ENCODE measurements at regions not wholly inside any gene's neighbourhood (a gene's known extent, or its start where the extent isn't known, plus 50 kb on each side); places are given as distances from the start of the nearest gene placed in this dataset.

DNA sequence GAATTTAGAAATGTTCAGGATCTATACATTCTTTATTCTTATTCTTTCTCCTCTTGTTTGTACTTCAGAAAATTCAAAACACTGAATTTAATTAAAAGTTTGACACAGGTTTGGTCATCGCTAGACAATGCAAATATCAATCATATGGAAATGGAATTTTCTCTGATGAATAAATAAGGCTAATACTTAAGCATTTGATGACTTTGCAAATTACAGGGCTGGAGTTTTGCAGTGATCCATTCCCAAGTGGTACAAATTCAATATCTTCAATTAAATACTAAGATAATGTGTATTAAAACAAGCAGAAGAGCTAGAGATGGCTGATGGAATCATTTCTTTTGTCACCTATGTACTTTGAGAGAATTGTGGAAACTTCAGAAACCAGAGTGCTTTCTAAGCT, 439.6 kb downstream of the DYNC2H1 start:
- no peak overlapping the region for H3K4me3 ChIP-seq
- no peaks in the 10 kb centered on the region for H3K9me3 ChIP-seq (replicated peaks)
- no peak overlapping the region for H3K27ac ChIP-seq
- H3K4me1 ChIP-seq, result no peaks in the 10 kb centered on the region
- no peak for DNase-seq
- H3K36me3 ChIP-seq, result no peaks in the 10 kb centered on the region
- H3K27me3 ChIP-seq, result no peaks in the 10 kb centered on the region

DNA sequence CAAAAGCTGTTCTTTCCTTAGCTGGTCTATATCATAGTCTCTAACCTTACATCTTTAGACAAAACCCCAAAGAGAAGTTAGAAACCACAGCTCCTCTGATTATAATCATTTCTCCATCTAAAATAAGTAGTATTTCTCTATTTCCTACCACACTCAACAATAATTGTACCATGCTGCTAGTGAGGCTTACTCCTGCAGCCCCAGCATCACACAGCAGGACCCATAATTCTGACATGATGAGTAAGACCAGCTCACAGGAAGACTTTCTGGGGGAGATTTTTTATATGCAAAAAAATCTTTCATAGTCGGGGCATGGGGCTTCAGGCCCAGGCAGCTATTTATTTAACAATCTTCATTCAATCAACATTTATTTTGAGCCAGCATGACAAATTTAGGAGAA, 441.6 kb downstream of the DYNC2H1 start:
- H3K4me3 ChIP-seq, result no peak overlapping the region
- no peaks in the 10 kb centered on the region for H3K4me1 ChIP-seq
- no peaks in the 10 kb centered on the region for H3K36me3 ChIP-seq
- H3K27me3 ChIP-seq, result no peaks in the 10 kb centered on the region
- DNase-seq, result no peak
- no peak overlapping the region for H3K27ac ChIP-seq
- H3K9me3 ChIP-seq (replicated peaks), result no peaks in the 10 kb centered on the region

DNA sequence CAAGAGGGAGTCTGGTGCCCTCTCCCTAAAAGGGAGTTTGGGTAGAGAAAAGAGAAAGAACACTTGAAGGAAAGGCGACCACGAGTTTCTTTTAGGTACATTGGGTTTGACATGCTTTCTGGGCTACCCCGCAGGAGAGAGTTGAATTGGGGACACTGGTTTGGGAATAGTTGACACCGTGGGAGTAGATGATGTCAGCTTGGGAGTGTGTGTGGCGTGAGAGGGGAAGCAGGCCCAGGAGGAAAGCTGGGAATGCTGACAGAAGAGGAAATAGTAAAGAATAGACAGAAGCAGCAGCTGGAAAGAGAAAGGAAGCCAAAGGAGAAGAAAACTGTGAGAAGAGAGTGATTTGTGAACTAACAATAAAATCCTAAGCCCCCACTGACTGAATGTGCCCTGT, 442.9 kb downstream of the DYNC2H1 start:
- no peaks in the 10 kb centered on the region for H3K27me3 ChIP-seq
- no peaks in the 10 kb centered on the region for H3K9me3 ChIP-seq (replicated peaks)
- no peaks in the 10 kb centered on the region for H3K36me3 ChIP-seq
- no peaks in the 10 kb centered on the region for H3K4me1 ChIP-seq
- no peak for DNase-seq
- no peak overlapping the region for H3K27ac ChIP-seq
- no peak overlapping the region for H3K4me3 ChIP-seq

DNA sequence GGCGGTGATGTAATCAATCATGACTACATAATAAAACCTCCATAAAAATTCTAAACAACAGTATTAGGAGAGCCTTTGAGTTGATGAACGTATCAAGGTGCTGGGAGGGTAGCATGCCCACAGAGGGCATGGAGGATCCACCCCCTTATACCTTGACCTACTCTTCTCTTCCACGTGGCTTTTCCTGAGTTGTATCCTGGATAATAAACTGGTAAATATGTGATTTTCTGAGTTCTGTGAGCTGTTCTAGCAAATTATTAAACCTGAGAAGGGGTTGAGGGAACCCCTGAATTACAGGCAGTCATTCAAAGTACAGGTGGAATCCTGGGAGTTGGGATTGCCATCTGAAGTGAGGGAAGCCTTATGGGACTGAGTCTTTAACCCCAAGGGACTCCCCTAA, 446.9 kb downstream of the DYNC2H1 start:
- Histone ChIP-seq H3K9me3 (replicated peaks) (no peaks in the 10 kb centered on the region), H3K27me3 (no peaks in the 10 kb centered on the region), H3K4me1 (no peaks in the 10 kb centered on the region), H3K36me3 (no peaks in the 10 kb centered on the region), H3K27ac (no peak overlapping the region), H3K4me3 (no peak overlapping the region)
- no peak for DNase-seq

DNA sequence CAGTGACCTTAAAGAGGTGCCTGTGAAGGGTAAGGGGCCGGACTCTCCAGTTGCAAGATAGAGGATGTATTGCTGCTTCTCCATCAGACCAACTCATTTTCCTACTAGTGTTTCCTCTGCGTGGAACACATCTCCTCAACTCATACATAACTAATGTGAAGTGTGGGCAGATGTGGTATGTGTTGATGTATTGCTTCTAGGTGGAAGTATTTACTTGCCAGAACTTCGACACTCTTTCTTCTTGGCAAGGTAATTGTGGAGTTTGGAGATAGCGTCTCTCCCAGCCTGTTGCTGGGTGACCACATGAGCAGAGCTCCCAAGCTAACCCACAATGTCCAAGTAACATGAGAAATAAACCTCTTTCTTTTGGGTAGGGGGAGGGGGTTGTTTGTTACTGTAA, 456.9 kb downstream of the DYNC2H1 start:
- no peak for DNase-seq
- no peaks in the 10 kb centered on the region for H3K4me1 ChIP-seq
- no peak overlapping the region for H3K4me3 ChIP-seq
- H3K36me3 ChIP-seq, result no peaks in the 10 kb centered on the region
- H3K27me3 ChIP-seq, result no peaks in the 10 kb centered on the region
- no peak overlapping the region for H3K27ac ChIP-seq
- no peaks in the 10 kb centered on the region for H3K9me3 ChIP-seq (replicated peaks)

DNA sequence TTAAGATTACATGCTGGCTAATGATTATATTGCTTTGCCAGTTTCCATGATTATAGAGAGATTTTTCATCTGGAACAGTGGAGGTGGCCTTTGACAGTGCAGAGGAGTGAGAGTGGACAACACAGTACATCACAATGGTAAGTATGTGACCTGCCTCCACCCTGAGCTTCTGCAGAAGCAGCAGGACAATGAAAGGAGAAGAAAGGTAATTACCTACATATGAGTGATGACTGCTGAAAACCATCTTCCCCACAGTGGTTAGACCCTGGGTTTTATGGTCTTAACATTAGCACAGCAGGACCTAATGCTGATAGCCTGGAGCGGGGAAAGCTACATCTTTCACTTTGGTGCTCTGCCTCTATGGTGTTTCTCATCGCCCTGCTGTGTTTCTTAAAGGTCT, 454.7 kb upstream of the DDI1 start:
- no peak for DNase-seq
- Histone ChIP-seq H3K36me3 (no peaks in the 10 kb centered on the region), H3K27ac (no peak overlapping the region), H3K4me1 (peaks cover 9% of the 10 kb centered on the region), H3K27me3 (no peaks in the 10 kb centered on the region), H3K4me3 (no peak overlapping the region), H3K9me3 (replicated peaks) (no peaks in the 10 kb centered on the region)

DNA sequence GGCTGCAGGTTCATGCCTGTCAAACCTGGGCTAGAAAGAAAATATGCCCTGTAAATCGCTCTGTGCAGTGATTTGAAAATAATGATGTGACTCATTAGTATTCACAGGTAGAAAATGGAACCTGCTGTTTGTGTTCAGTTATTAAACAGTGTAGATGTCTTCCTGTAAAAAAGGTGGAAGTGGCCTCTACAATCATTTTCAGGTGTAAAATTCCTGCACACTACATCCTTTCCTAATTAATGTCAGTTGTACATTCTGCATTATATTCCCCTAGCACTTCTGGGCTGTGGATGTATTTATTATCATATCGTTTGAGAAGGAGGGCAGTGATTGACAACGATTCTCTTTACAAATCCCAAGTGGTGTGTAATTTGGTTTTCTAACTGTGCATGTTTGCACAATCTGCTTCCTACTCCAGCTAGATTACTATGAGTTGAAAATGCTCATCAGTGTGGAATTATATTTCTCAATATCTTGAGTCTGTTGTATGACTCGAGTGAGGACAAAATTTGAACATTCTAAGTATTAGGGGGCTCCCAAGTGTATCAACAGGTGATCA, 454.0 kb upstream of the DDI1 start:
- Histone ChIP-seq H3K4me3 (no peak overlapping the region), H3K4me1 (peaks cover 13% of the 10 kb centered on the region), H3K9me3 (replicated peaks) (no peaks in the 10 kb centered on the region), H3K27ac (no peak overlapping the region), H3K27me3 (no peaks in the 10 kb centered on the region), H3K36me3 (no peaks in the 10 kb centered on the region)
- DNase-seq, result no peak

DNA sequence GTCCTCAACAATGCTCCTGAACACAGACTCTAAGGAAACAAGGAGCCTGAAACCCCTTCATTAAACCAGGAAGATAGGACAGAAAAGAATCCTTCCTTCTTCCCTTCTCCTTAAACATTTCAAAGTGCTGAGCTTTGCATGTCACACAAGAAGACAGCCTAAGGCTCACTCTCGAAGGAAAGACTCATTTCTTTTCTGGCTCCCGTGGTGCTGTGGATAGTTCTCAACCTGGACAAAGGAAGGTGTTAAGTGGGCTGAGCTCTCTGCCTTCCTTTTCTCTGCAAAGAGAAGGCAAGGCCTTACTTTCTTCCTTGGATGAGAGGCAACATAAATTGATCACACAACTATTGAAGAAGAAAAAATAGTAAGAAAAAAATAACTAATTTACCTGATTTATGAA, 452.4 kb upstream of the DDI1 start:
- DNase-seq, result no peak
- Histone ChIP-seq H3K4me1 (peaks cover 13% of the 10 kb centered on the region), H3K4me3 (no peak overlapping the region), H3K36me3 (no peaks in the 10 kb centered on the region), H3K27me3 (no peaks in the 10 kb centered on the region), H3K9me3 (replicated peaks) (no peaks in the 10 kb centered on the region), H3K27ac (no peak overlapping the region)

DNA sequence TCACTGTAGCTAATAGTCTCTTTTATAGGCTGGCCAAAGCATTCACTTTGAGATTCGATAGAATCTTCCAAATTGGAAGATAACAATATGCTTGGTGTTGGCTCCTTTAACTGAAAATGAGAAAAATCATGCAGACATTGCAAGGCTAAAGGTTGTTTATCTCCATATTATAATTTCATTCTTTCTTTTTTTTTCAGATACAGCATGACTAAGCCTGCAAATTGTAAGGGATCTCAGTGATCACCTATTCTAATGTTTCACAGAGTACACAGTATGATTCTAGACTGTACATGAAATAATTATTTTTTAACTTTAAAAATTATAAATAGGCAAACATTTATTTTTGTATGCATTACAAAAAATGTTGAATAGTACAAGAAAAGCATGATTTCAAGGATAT, 451.7 kb upstream of the DDI1 start:
- no peak for DNase-seq

DNA sequence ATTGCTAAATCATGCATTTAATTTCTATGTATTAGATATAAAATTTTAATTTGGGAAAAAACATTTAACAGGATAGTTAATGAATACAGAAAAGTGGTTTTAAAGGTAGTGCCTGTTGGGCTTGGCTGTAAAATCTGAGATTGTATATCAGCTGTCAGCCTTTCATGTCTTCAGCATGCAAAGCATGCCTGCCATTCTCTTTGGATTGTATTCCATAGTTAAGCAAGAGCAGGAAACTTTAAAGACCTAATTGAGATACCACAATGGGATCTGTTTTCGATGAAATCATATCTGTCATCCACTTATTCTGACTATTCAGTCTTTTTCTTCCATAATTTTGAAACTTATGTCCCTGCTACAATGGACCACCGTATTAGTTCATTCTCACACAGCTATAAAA, 451.0 kb upstream of the DDI1 start:
- Histone ChIP-seq H3K4me3 (no peak overlapping the region), H3K27me3 (no peaks in the 10 kb centered on the region), H3K36me3 (no peaks in the 10 kb centered on the region), H3K4me1 (peaks cover 13% of the 10 kb centered on the region), H3K27ac (no peak overlapping the region), H3K9me3 (replicated peaks) (no peaks in the 10 kb centered on the region)
- DNase-seq, result no peak

More for the DNA sequence above, 451.7 kb upstream of the DDI1 start:
- H3K36me3 ChIP-seq, result no peaks in the 10 kb centered on the region
- H3K4me3 ChIP-seq, result no peak overlapping the region
- no peaks in the 10 kb centered on the region for H3K9me3 ChIP-seq (replicated peaks)
- peaks cover 13% of the 10 kb centered on the region for H3K4me1 ChIP-seq
- H3K27me3 ChIP-seq, result no peaks in the 10 kb centered on the region
- no peak overlapping the region for H3K27ac ChIP-seq

DNA sequence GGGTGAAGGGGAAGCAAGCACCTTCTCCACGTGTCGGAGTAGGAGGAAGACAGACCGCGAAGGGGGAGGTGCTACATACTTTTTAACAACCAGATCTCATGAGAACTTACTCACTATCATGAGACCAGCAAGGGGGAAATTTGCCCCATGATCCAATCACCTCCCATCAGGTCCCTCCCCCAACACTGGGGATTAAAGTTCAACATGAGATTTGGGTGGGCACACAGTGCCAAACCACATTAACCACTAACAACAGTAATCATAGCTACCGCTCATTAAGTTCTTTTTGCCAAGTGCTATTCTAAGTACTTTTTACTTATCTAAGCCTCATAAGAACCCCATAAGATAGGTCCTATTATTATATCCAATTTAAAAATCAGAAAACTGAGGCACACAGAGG, 450.5 kb upstream of the DDI1 start:
- Histone ChIP-seq H3K27ac (no peak overlapping the region), H3K4me3 (no peak overlapping the region), H3K4me1 (peaks cover 13% of the 10 kb centered on the region), H3K9me3 (replicated peaks) (no peaks in the 10 kb centered on the region), H3K36me3 (no peaks in the 10 kb centered on the region), H3K27me3 (no peaks in the 10 kb centered on the region)
- no peak for DNase-seq

DNA sequence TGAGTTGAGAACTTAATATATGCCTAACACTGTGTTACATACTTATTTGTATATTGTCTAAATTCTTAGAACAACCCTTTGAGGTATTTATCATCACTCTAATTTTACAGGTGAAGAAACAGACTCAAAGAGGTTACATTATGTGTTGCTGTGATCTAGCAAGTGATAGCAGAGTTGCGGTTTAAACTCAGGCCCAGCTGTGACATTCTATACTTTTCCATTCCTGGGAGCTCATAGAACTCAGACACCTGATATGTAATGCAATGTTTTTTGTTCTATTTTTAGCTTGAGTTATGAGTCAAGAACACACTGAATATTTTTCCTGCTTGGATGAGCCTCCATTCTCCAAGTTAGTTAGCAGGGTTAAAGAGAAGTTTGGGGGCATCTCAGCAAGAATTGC, 449.7 kb upstream of the DDI1 start:
- Histone ChIP-seq H3K27me3 (no peaks in the 10 kb centered on the region), H3K36me3 (no peaks in the 10 kb centered on the region), H3K27ac (no peak overlapping the region), H3K4me1 (peaks cover 13% of the 10 kb centered on the region), H3K4me3 (no peak overlapping the region), H3K9me3 (replicated peaks) (no peaks in the 10 kb centered on the region)
- DNase-seq, result peak; percentile 23 to 55

DNA sequence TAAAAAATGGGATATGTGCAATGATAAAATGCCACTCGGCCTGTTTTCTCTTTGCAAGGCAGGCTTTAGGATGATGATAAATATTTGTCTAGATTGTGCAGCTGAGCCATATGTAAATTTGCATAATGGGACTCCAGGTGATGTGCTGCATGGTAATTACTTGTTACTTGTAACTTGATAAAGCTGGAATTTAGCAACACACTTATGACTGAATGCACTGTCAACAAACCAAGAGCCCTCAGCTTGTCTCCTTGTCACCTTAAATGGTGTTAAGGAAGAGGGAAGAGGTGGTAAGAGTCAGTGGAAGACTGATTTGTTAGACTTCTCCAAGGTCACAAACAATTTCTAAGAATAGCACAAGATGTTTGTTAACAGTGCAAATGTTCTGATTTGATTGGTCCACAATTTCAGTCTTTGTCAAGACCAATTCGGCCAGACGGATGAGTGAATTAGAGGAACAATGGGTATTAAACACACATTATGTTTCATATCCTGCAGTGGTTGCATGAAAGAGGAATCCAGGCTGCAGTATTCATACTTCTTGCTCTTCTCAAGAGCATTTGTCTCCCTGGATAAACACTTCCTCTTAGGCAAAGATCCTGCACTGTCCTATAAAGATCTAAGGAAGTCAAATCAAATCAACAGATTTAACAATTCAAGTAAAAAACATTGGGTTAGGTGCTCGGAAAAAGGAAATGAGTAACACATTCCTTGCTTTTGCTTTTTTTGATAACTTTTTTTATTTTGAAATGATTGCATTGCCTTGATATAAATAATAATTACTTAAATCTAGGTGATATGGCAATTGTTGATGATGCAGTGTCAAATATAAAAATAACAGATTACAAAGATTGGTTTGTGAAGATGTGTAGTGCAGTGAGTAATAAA, 448.3 kb upstream of the DDI1 start:
- Histone ChIP-seq H3K27ac (no peak overlapping the region), H3K4me3 (no peak overlapping the region), H3K9me3 (replicated peaks) (no peaks in the 10 kb centered on the region), H3K36me3 (no peaks in the 10 kb centered on the region), H3K27me3 (no peaks in the 10 kb centered on the region), H3K4me1 (peaks cover 13% of the 10 kb centered on the region)
- DNase-seq, result no peak

DNA sequence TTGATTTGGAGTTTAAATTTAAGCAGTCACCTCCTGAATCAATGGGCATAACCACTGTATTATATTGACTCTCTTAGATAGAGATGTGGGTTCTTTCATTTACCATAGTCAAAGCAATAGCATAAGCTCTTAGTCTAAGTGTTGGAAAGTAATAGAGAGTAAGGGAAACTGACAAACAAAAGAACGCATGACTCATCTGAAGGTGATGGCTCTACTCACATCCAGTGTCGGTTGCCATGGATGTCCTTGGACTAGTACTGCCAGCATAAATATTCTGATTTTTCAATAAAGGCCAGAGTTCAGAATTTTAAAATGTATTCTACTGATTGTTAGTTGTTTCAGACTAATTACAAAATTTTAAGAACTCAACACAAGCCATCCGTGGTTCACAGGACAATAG, 444.9 kb upstream of the DDI1 start:
- DNase-seq, result no peak
- Histone ChIP-seq H3K9me3 (replicated peaks) (no peaks in the 10 kb centered on the region), H3K27me3 (no peaks in the 10 kb centered on the region), H3K36me3 (no peaks in the 10 kb centered on the region), H3K4me3 (no peak overlapping the region), H3K27ac (no peak overlapping the region), H3K4me1 (peaks cover 4% of the 10 kb centered on the region)

DNA sequence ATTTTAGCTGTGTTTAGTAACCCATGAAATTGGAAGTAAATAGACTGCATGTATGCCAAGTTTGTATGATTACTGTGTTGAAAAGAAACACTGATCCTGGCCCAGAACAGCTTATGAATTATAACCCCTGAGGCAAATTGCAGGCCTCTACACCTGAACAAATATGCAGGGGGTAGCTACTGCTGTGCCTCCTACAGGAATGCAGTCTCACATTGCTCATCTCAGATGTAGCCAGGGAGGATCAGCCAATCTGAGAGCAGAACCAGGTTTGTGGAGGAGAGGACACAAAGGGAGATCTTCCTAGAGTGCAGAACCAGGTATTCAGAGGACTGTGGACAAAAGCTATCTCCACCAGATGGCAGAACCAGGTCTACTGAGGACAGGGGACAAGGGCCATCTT, 442.2 kb upstream of the DDI1 start:
- Histone ChIP-seq H3K27me3 (no peaks in the 10 kb centered on the region), H3K4me3 (no peak overlapping the region), H3K36me3 (no peaks in the 10 kb centered on the region), H3K9me3 (replicated peaks) (no peaks in the 10 kb centered on the region), H3K27ac (no peak overlapping the region), H3K4me1 (no peaks in the 10 kb centered on the region)
- no peak for DNase-seq

DNA sequence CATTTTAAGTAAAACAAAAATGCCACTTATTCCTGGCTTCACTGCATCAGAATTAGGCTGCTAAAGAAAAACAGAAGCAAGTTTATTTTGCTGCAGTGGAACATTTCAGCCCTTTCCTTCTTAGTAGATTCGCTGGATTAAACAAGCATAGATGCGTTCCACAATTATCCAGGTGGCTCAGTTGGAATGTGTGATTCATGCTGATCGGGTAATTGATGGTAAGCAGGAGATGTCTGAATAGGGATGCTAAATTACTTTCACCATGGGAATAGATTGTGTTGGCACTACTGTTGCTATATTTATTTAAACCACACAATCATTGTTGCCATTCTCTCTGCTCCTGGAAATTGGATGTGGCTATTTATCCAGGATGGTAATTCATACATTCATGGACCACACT, 440.1 kb upstream of the DDI1 start:
- H3K4me1 ChIP-seq, result no peaks in the 10 kb centered on the region
- H3K27me3 ChIP-seq, result no peaks in the 10 kb centered on the region
- H3K4me3 ChIP-seq, result no peak overlapping the region
- no peak overlapping the region for H3K27ac ChIP-seq
- no peak for DNase-seq
- no peaks in the 10 kb centered on the region for H3K36me3 ChIP-seq
- H3K9me3 ChIP-seq (replicated peaks), result no peaks in the 10 kb centered on the region
